ENCODE measurements at regions not wholly inside any gene's neighbourhood (a gene's known extent, or its start where the extent isn't known, plus 50 kb on each side); places are given as distances from the start of the nearest gene placed in this dataset.

DNA sequence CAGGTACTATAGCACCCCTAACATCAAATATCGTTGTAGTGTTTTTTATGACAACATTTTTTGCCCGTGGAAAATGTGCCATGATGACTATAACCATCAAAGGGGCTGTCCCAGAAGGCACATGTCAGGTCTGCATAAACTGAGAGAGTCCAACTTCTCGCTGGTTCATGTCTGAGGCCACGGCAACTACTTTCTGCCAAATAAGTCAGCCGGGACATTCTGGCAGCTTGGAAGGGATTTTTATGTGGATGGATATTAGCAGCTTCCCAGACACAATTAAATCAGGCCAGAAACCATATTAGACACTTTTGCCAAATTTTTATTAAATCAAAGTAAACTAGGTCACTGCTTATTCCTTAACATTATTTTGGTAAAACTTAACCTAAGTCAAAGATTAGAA, 477.4 kb upstream of the FZD8 start:
- TF ChIP-seq, protein P1, sequence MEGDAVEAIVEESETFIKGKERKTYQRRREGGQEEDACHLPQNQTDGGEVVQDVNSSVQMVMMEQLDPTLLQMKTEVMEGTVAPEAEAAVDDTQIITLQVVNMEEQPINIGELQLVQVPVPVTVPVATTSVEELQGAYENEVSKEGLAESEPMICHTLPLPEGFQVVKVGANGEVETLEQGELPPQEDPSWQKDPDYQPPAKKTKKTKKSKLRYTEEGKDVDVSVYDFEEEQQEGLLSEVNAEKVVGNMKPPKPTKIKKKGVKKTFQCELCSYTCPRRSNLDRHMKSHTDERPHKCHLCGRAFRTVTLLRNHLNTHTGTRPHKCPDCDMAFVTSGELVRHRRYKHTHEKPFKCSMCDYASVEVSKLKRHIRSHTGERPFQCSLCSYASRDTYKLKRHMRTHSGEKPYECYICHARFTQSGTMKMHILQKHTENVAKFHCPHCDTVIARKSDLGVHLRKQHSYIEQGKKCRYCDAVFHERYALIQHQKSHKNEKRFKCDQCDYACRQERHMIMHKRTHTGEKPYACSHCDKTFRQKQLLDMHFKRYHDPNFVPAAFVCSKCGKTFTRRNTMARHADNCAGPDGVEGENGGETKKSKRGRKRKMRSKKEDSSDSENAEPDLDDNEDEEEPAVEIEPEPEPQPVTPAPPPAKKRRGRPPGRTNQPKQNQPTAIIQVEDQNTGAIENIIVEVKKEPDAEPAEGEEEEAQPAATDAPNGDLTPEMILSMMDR (IDR thresholded peaks at IDR 0.05; ENCODE audit: borderline replicate concordance, control extremely low read depth, extremely low read depth, insufficient read depth, missing control alignments), result no peak
- DNase-seq (ENCODE audit: low spot score), result no peak
- in situ Hi-C loops (cut with MboI; ENCODE audit: low sequenced_read_pairs, unreplicated experiment), result no loop called here

DNA sequence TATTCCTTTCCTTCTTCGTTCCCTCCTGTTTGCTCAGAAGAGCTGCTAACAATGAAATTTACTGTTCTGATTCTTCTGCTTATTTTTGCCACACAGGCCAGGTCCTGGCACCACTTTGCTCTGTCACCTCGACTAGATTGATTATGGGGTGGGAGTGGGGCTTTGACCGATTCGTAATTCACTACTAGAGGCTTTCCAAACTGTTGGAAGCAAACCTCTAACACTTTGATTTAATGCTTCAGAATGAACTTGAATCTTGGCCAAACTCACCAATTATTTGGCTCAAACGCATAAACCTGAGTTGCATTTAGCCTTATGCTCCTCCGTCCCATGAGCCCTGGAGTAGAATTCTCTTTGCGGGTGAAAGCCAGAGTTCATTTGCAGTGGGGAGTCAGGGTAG, 476.2 kb upstream of the FZD8 start:
- in situ Hi-C loops (cut with MboI; ENCODE audit: low sequenced_read_pairs, unreplicated experiment), result no loop called here
- DNase-seq (ENCODE audit: low spot score), result no peak
- TF ChIP-seq, protein P1 (IDR thresholded peaks at IDR 0.05; ENCODE audit: borderline replicate concordance, control extremely low read depth, extremely low read depth, insufficient read depth, missing control alignments), result no peak

DNA sequence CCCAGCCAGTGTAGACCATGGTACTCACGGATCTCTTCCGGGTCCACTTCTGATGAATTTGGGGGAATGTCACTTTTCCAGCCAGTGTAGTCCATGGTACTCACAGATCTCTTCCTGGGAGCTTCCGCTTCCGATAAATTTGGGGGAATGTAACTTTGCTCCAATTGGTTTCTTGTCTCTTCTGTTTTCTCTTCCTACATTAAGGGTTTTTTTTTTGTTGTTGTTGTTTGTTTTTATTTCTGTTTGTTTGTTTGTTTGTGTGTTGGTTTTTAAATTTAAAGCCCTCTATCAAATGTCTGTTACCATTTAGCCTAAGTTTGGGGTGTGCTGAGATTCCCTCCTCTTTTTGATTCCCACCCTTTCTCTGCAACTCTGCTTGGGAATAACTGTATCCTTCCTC, 475.8 kb upstream of the FZD8 start:
- no peak for DNase-seq (ENCODE audit: low spot score)
- TF ChIP-seq, protein P1 (IDR thresholded peaks at IDR 0.05; ENCODE audit: borderline replicate concordance, control extremely low read depth, extremely low read depth, insufficient read depth, missing control alignments), result no peak
- in situ Hi-C loops (cut with MboI; ENCODE audit: low sequenced_read_pairs, unreplicated experiment), result no loop called here

DNA sequence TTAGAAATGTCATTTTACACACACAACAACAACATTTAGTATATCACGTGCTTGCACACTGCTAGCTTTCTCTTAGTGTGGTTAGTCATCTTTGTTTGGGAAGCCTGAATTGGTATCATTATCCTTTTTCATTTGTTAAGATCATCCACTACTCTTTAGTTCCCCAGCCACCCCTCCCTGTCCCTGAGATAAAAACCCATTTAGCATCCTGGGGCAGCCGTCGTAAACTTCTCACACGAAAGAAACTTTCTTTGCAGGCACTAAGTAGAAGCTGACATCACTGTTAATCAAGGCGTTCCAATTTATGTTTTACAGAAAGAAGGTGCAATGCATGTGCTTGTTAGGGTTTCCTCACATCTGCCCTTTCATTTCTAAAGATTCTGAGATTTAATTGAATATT, 475.1 kb upstream of the FZD8 start:
- TF ChIP-seq, protein P1 (IDR thresholded peaks at IDR 0.05; ENCODE audit: borderline replicate concordance, control extremely low read depth, extremely low read depth, insufficient read depth, missing control alignments), result no peak
- DNase-seq (ENCODE audit: low spot score), result no peak
- in situ Hi-C loops (cut with MboI; ENCODE audit: low sequenced_read_pairs, unreplicated experiment), result no loop called here

DNA sequence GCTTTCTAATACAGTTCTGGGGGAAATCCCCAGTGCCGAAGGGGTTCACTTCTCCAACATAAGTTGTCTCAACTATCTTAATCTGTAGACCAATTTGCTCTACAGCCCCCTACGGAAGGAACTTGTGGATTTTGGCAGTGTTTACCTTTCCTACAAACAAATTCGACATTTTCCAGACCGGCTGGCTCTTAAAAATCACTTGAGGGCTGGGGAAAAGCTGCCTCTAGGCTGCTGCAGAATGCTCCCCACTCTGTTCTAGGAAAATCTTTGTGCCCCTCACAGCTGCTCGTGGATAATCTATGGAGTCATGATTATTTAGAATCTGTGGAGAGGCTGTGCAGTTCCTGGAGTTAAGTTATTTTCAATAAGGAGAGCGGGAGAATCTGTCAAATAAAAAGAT, 474.6 kb upstream of the FZD8 start:
- in situ Hi-C loops (cut with MboI; ENCODE audit: low sequenced_read_pairs, unreplicated experiment), result no loop called here
- no peak for DNase-seq (ENCODE audit: low spot score)

DNA sequence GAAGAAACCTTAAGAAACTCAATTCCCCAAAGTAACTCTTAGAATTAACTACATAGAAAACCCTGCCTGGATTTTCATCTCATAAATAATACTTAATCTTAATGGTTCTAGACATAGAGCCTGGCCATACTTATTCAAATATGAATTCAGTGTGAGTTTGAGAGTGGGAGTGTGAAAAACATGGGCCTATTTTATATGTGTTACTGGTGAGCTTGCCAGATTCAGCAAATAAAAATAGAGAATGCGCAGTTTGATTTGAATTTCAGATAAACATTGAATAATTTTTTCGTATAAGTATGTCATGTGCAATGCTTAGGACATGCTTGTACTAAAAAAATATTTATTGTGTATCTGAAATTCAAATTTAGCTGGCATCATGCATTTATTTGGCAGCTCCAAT, 473.9 kb upstream of the FZD8 start:
- TF ChIP-seq, protein P1 (IDR thresholded peaks at IDR 0.05; ENCODE audit: borderline replicate concordance, control extremely low read depth, extremely low read depth, insufficient read depth, missing control alignments), result no peak
- in situ Hi-C loops (cut with MboI; ENCODE audit: low sequenced_read_pairs, unreplicated experiment), result no loop called here
- no peak for DNase-seq (ENCODE audit: low spot score)

More for the DNA sequence above, 474.6 kb upstream of the FZD8 start:
- TF ChIP-seq, protein P1 (IDR thresholded peaks at IDR 0.05; ENCODE audit: borderline replicate concordance, control extremely low read depth, extremely low read depth, insufficient read depth, missing control alignments), result no peak

DNA sequence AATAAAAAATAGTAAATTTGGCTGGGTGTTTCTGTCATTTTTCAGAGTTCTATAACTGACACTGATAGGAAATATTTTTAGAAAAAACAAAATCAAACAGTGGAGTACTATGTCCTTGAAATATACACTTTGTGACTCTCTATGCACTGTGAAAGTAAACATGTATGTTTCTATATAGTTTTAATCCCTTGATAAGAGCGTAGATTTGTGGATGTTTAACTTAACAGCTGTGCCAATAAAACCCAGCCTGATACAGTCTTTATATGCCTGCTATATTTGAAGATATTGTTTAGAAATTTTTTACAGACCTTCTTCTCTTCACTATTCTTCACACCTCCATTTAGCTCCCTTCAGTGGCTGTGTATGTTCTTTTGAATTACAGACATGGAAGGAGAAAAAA, 473.3 kb upstream of the FZD8 start:
- DNase-seq (ENCODE audit: low spot score), result no peak
- TF ChIP-seq, protein P1 (IDR thresholded peaks at IDR 0.05; ENCODE audit: borderline replicate concordance, control extremely low read depth, extremely low read depth, insufficient read depth, missing control alignments), result no peak
- in situ Hi-C loops (cut with MboI; ENCODE audit: low sequenced_read_pairs, unreplicated experiment), result no loop called here
